ENCODE measurements at regions not wholly inside any gene's neighbourhood (a gene's known extent, or its start where the extent isn't known, plus 50 kb on each side); places are given as distances from the start of the nearest gene placed in this dataset.
A peak's percentile ranks its signal among the peaks of the same experiment; 100 is the strongest.

DNA sequence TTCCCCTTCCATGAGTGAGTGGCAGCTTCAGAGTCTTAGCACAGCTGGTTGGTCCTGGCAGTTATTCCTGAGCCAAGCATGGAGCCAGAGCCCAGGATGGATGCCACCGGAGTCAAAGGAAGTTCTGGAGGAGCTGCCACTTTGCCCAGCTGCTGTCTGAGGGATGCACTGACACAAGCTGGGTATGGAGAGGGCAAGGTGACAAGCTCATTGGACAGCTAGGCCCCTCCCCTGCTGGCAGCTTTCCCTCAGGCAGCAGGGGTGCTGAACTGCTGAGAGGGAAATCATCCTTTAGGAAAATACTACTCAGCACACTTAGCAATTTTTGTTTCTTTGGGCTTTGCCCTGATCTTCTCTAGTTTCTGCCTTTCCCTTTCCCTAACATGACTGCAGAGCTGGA is 99.3 kb upstream of the SESN3 start:
- Histone ChIP-seq H3K79me1 (ENCODE audit: low read length) (no peaks in the 10 kb centered on the region), H3K27ac (ENCODE audit: low read depth, low read length) (no peak overlapping the region), H3K23ac (ENCODE audit: low read length) (no peak overlapping the region), H3K27me3 (ENCODE audit: insufficient read depth, low read length, poor library complexity) (no peaks in the 10 kb centered on the region), H4K5ac (ENCODE audit: low read length) (no peak overlapping the region), H2BK15ac (replicated peaks; ENCODE audit: low read depth) (no peak overlapping the region), H3K4me3 (ENCODE audit: low read length) (no peak overlapping the region), H3K36me3 (ENCODE audit: control insufficient read depth, insufficient read depth, low read length) (no peaks in the 10 kb centered on the region), H3K4ac (ENCODE audit: low read depth, low read length) (no peak overlapping the region), H2AK5ac (ENCODE audit: low read length) (no peak overlapping the region), H3K9ac (ENCODE audit: low read length) (no peak overlapping the region), H3K18ac (ENCODE audit: low read length) (no peak overlapping the region), H2BK5ac (ENCODE audit: low read length) (no peak overlapping the region), H3K4me2 (ENCODE audit: low read length) (no peak overlapping the region), H3K56ac (ENCODE audit: low read length) (no peak overlapping the region), H4K8ac (ENCODE audit: low read depth, low read length) (no peak overlapping the region), H3K79me2 (ENCODE audit: control insufficient read depth, insufficient read depth, low read length) (no peaks in the 10 kb centered on the region), H3K4me1 (ENCODE audit: control insufficient read depth, low read depth, low read length) (peaks cover 2% of the 10 kb centered on the region), H2BK120ac (ENCODE audit: low read depth, low read length) (no peak overlapping the region)
- peak; percentile 9 for DNase-seq
- WGBS (ENCODE audit: extremely low coverage, insufficient coverage, low lambda C conversion rate), result no CpG with 5 or more reads among the region's 1 CpG

DNA sequence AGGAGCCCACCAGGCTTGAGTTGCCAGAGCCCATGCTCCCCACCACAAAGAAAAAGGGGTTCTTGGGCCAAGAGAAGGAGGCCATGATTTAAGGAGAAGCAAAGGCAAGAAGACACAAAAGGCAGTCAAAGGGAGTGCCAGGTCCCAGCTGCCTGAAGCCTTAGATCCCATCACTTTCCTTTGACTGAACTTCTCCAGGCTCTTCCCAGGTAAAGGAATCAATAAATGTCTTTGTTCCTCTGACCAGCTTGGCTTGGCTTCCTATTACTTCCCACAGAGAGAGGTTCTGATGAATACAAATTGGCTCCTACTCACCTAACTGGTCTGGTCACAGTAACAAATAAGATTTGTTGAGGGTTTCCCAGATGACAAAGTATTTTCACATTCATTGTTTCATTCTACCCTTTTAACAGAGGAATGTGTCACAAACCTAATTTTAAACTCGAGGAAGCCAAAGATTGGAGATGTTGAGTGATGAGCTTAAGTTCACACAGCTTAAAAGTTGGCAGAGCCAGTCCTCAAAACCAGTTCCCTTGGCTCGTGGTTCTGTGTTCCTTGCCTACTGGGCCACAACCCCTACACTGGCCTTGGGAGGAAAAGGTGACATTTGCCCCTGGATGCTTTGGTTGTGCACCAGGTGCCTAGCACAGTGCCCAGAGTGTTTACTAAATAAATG is 96.4 kb upstream of the SESN3 start:
- WGBS (ENCODE audit: extremely low coverage, insufficient coverage, low lambda C conversion rate), result no CpG with 5 or more reads among the region's 2 CpGs
- Histone ChIP-seq H3K4me2 (ENCODE audit: low read length) (no peak overlapping the region), H3K23ac (ENCODE audit: low read length) (no peak overlapping the region), H3K18ac (ENCODE audit: low read length) (no peak overlapping the region), H3K79me1 (ENCODE audit: low read length) (no peaks in the 10 kb centered on the region), H3K9ac (ENCODE audit: low read length) (no peak overlapping the region), H3K27me3 (ENCODE audit: insufficient read depth, low read length, poor library complexity) (no peaks in the 10 kb centered on the region), H3K4me3 (ENCODE audit: low read length) (no peak overlapping the region), H2BK5ac (ENCODE audit: low read length) (no peak overlapping the region), H2AK5ac (ENCODE audit: low read length) (no peak overlapping the region), H3K36me3 (ENCODE audit: control insufficient read depth, insufficient read depth, low read length) (no peaks in the 10 kb centered on the region), H3K27ac (ENCODE audit: low read depth, low read length) (no peak overlapping the region), H3K79me2 (ENCODE audit: control insufficient read depth, insufficient read depth, low read length) (no peaks in the 10 kb centered on the region), H4K5ac (ENCODE audit: low read length) (no peak overlapping the region), H3K56ac (ENCODE audit: low read length) (no peak overlapping the region), H3K4ac (ENCODE audit: low read depth, low read length) (no peak overlapping the region), H2BK120ac (ENCODE audit: low read depth, low read length) (no peak overlapping the region), H2BK15ac (replicated peaks; ENCODE audit: low read depth) (no peak overlapping the region), H4K8ac (ENCODE audit: low read depth, low read length) (no peak overlapping the region), H3K4me1 (ENCODE audit: control insufficient read depth, low read depth, low read length) (peaks cover 2% of the 10 kb centered on the region)
- peak; percentile 7 for DNase-seq

DNA sequence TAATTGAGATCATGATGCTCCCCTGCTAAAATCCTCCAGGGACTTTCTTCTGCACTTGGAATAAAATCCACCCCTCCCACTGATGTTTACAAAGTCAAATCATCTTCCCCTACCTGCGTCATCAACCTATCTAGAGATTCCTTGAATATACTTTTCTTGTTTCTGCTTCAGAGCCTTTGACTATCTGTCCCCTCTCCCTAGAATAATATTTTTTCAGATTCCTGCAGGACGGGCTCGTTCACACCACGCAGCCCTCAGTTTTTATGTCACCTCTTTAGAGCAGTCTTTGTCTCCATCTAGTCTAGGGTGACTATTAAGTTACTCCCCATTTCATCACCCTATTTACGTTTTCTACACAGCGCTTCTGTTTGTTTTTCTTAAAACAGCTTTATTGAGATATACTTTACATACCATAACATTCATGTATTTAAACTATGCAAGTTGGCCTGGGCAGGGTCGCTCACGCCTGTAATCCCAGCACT is 94.8 kb upstream of the SESN3 start:
- no peak for DNase-seq
- H4K5ac ChIP-seq (ENCODE audit: low read length), result no peak overlapping the region
- no peak overlapping the region for H4K8ac ChIP-seq (ENCODE audit: low read depth, low read length)
- H2BK5ac ChIP-seq (ENCODE audit: low read length), result no peak overlapping the region
- H3K4ac ChIP-seq (ENCODE audit: low read depth, low read length), result no peak overlapping the region
- no peak overlapping the region for H3K27ac ChIP-seq (ENCODE audit: low read depth, low read length)
- no peak overlapping the region for H2AK5ac ChIP-seq (ENCODE audit: low read length)
- H3K18ac ChIP-seq (ENCODE audit: low read length), result no peak overlapping the region
- no peak overlapping the region for H3K23ac ChIP-seq (ENCODE audit: low read length)
- no peak overlapping the region for H3K56ac ChIP-seq (ENCODE audit: low read length)
- no peak overlapping the region for H2BK15ac ChIP-seq (replicated peaks; ENCODE audit: low read depth)
- H3K4me1 ChIP-seq (ENCODE audit: control insufficient read depth, low read depth, low read length), result no peaks in the 10 kb centered on the region
- no peaks in the 10 kb centered on the region for H3K27me3 ChIP-seq (ENCODE audit: insufficient read depth, low read length, poor library complexity)
- no CpG with 5 or more reads among the region's 8 CpGs for WGBS (ENCODE audit: extremely low coverage, insufficient coverage, low lambda C conversion rate)
- H2BK120ac ChIP-seq (ENCODE audit: low read depth, low read length), result no peak overlapping the region
- H3K9ac ChIP-seq (ENCODE audit: low read length), result no peak overlapping the region
- H3K4me3 ChIP-seq (ENCODE audit: low read length), result no peak overlapping the region
- no peaks in the 10 kb centered on the region for H3K36me3 ChIP-seq (ENCODE audit: control insufficient read depth, insufficient read depth, low read length)
- no peaks in the 10 kb centered on the region for H3K79me1 ChIP-seq (ENCODE audit: low read length)
- no peak overlapping the region for H3K4me2 ChIP-seq (ENCODE audit: low read length)
- H3K79me2 ChIP-seq (ENCODE audit: control insufficient read depth, insufficient read depth, low read length), result no peaks in the 10 kb centered on the region

DNA sequence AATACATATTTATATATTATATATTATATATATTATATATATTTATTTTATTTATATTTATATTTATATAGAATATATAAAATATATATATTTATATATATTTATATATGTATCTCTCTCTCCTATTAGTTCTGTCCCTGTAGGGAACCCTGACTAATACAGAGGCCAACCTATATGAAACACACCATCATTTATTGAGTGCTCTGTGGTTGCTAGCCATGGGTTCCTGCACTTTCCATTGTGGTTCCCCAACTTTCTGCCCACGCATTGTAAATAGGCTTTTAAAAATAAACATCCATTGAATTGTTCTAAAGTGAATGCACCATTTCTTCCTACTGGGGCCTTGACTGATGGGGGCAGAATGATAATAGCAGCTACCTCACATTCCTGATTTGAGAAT is 93.8 kb upstream of the SESN3 start:
- no peaks in the 10 kb centered on the region for H3K27me3 ChIP-seq (ENCODE audit: insufficient read depth, low read length, poor library complexity)
- WGBS (ENCODE audit: extremely low coverage, insufficient coverage, low lambda C conversion rate), result no CpG with 5 or more reads among the region's 1 CpG

DNA sequence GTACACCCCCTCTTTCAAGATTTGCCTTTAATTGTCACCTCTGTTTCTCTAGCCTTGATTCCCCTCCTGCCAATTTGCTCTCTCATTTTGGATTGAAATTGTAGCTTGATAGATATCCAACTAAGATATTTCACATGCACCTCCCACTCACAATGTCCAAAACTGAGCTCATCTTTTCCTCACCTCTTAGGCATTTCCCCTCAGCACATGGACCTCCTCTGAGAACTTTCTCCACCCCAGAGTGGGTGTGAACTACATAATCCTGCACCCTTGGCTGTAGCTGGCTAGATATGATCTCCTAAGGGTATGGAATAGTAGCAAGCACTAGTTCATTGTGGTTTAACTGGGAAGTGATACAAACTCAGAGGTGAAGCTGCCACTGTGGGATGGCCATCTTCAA is 91.5 kb upstream of the SESN3 start:
- H2BK120ac ChIP-seq (ENCODE audit: low read depth, low read length), result no peak overlapping the region

More for the DNA sequence above, 93.8 kb upstream of the SESN3 start:
- H2AK5ac ChIP-seq (ENCODE audit: low read length), result no peak overlapping the region
- no peak for DNase-seq
- no peaks in the 10 kb centered on the region for H3K36me3 ChIP-seq (ENCODE audit: control insufficient read depth, insufficient read depth, low read length)
- H4K8ac ChIP-seq (ENCODE audit: low read depth, low read length), result no peak overlapping the region
- H3K4ac ChIP-seq (ENCODE audit: low read depth, low read length), result no peak overlapping the region
- no peak overlapping the region for H4K5ac ChIP-seq (ENCODE audit: low read length)
- no peak overlapping the region for H3K56ac ChIP-seq (ENCODE audit: low read length)
- H3K9ac ChIP-seq (ENCODE audit: low read length), result no peak overlapping the region
- no peak overlapping the region for H3K18ac ChIP-seq (ENCODE audit: low read length)
- H3K79me2 ChIP-seq (ENCODE audit: control insufficient read depth, insufficient read depth, low read length), result no peaks in the 10 kb centered on the region
- no peak overlapping the region for H2BK120ac ChIP-seq (ENCODE audit: low read depth, low read length)
- no peak overlapping the region for H2BK15ac ChIP-seq (replicated peaks; ENCODE audit: low read depth)
- H3K23ac ChIP-seq (ENCODE audit: low read length), result no peak overlapping the region
- no peak overlapping the region for H3K4me3 ChIP-seq (ENCODE audit: low read length)
- no peaks in the 10 kb centered on the region for H3K4me1 ChIP-seq (ENCODE audit: control insufficient read depth, low read depth, low read length)
- no peak overlapping the region for H3K4me2 ChIP-seq (ENCODE audit: low read length)
- no peak overlapping the region for H2BK5ac ChIP-seq (ENCODE audit: low read length)
- H3K79me1 ChIP-seq (ENCODE audit: low read length), result no peaks in the 10 kb centered on the region
- H3K27ac ChIP-seq (ENCODE audit: low read depth, low read length), result no peak overlapping the region

DNA sequence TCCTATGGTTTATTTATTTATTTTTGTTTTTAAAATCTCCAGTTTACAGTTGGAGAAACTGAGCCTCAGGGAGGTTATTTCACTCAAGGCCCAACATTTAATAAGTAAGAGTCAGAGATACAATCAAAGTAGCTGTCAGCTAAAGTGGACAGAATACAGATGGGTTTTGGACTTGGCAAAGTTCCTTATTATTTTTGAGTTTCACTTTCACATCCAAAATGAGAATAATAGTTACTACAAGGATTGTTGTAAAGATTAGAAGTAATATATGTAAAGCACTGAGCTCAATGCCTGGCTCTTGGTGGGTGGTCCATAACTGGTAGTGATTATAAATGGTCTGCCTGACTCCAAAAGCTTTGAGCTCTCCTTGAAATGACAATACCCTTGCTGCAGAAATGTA is 87.5 kb upstream of the SESN3 start:
- H3K4me2 ChIP-seq (ENCODE audit: low read length), result no peak overlapping the region
- no peak overlapping the region for H2AK5ac ChIP-seq (ENCODE audit: low read length)
- no peak overlapping the region for H2BK15ac ChIP-seq (replicated peaks; ENCODE audit: low read depth)
- H3K9ac ChIP-seq (ENCODE audit: low read length), result no peak overlapping the region
- H3K56ac ChIP-seq (ENCODE audit: low read length), result no peak overlapping the region
- H3K27me3 ChIP-seq (ENCODE audit: insufficient read depth, low read length, poor library complexity), result no peaks in the 10 kb centered on the region
- no peaks in the 10 kb centered on the region for H3K36me3 ChIP-seq (ENCODE audit: control insufficient read depth, insufficient read depth, low read length)
- H3K23ac ChIP-seq (ENCODE audit: low read length), result no peak overlapping the region
- no peak overlapping the region for H3K4me3 ChIP-seq (ENCODE audit: low read length)
- no peak overlapping the region for H4K5ac ChIP-seq (ENCODE audit: low read length)
- no peak overlapping the region for H4K8ac ChIP-seq (ENCODE audit: low read depth, low read length)
- H3K4me1 ChIP-seq (ENCODE audit: control insufficient read depth, low read depth, low read length), result no peaks in the 10 kb centered on the region
- no peak overlapping the region for H2BK5ac ChIP-seq (ENCODE audit: low read length)
- no peak overlapping the region for H3K4ac ChIP-seq (ENCODE audit: low read depth, low read length)
- no peak for DNase-seq
- H3K79me2 ChIP-seq (ENCODE audit: control insufficient read depth, insufficient read depth, low read length), result no peaks in the 10 kb centered on the region
- H2BK120ac ChIP-seq (ENCODE audit: low read depth, low read length), result no peak overlapping the region
- H3K27ac ChIP-seq (ENCODE audit: low read depth, low read length), result no peak overlapping the region
- H3K18ac ChIP-seq (ENCODE audit: low read length), result no peak overlapping the region
- no peaks in the 10 kb centered on the region for H3K79me1 ChIP-seq (ENCODE audit: low read length)

More for the DNA sequence above, 91.5 kb upstream of the SESN3 start:
- H3K23ac ChIP-seq (ENCODE audit: low read length), result no peak overlapping the region
- DNase-seq, result no peak
- H2AK5ac ChIP-seq (ENCODE audit: low read length), result no peak overlapping the region
- no peak overlapping the region for H3K56ac ChIP-seq (ENCODE audit: low read length)
- H3K27me3 ChIP-seq (ENCODE audit: insufficient read depth, low read length, poor library complexity), result no peaks in the 10 kb centered on the region
- H2BK15ac ChIP-seq (replicated peaks; ENCODE audit: low read depth), result no peak overlapping the region
- no peak overlapping the region for H3K4me2 ChIP-seq (ENCODE audit: low read length)
- H3K36me3 ChIP-seq (ENCODE audit: control insufficient read depth, insufficient read depth, low read length), result no peaks in the 10 kb centered on the region
- H3K4ac ChIP-seq (ENCODE audit: low read depth, low read length), result no peak overlapping the region
- H3K9ac ChIP-seq (ENCODE audit: low read length), result no peak overlapping the region
- H4K8ac ChIP-seq (ENCODE audit: low read depth, low read length), result no peak overlapping the region
- no peak overlapping the region for H3K27ac ChIP-seq (ENCODE audit: low read depth, low read length)
- no peak overlapping the region for H3K4me3 ChIP-seq (ENCODE audit: low read length)
- no peak overlapping the region for H4K5ac ChIP-seq (ENCODE audit: low read length)
- no peak overlapping the region for H3K18ac ChIP-seq (ENCODE audit: low read length)
- H3K4me1 ChIP-seq (ENCODE audit: control insufficient read depth, low read depth, low read length), result no peaks in the 10 kb centered on the region
- no peak overlapping the region for H2BK5ac ChIP-seq (ENCODE audit: low read length)
- H3K79me1 ChIP-seq (ENCODE audit: low read length), result no peaks in the 10 kb centered on the region
- H3K79me2 ChIP-seq (ENCODE audit: control insufficient read depth, insufficient read depth, low read length), result no peaks in the 10 kb centered on the region

Data from mesendoderm (in vitro differentiated cells).